GM19351 (cell line): ENCODE measurements at regions not wholly inside any gene's neighbourhood (a gene's known extent, or its start where the extent isn't known, plus 50 kb on each side); places are given as distances from the start of the nearest gene placed in this dataset.

Source experiments
- ATAC-seq: cut with Tn5 transposase; IDR thresholded peaks from one replicate; pipeline ENCODE4 v1.9.1; 2021; ENCODE audit warnings: mild to moderate bottlenecking, moderate library complexity; ENCODE audit not compliant: unreplicated experiment

DNA sequence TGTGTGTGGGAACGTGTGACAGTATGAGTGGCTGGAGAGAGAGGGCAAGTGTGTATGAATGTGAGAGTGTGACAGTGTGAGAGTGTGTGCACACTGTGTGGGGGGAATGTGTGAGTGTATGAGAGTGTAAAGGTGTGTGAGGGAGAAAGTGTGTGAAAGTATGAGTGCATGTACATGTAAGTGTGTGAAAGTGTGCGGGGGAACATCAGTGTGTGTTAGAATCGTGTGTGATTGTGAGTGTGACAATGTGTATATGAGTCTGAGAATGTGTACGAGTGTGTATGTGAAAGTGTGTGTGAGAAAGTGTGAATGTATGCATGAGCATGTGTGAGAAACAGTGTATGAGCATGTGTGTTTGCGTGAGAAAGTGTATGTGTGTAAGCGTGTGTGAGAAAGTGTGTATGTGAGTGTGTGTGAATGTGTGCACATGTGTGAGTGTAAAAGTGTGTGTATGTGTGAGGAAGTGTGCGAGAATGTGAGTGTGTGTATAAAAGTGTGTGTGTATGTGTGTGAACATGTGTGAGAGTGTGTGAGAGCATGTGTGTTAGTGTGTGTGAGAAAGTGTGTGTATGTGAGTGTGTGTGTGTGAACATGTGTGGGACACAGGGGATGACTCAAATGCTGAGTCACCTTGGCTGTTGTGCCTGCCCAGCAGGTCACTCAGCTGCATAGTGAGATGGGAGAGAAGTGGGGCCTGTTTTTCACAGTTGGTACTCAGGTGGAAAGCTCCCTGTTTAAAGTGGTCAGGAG is 220.5 kb upstream of the TBX3 start:
- no peak for ATAC-seq

DNA sequence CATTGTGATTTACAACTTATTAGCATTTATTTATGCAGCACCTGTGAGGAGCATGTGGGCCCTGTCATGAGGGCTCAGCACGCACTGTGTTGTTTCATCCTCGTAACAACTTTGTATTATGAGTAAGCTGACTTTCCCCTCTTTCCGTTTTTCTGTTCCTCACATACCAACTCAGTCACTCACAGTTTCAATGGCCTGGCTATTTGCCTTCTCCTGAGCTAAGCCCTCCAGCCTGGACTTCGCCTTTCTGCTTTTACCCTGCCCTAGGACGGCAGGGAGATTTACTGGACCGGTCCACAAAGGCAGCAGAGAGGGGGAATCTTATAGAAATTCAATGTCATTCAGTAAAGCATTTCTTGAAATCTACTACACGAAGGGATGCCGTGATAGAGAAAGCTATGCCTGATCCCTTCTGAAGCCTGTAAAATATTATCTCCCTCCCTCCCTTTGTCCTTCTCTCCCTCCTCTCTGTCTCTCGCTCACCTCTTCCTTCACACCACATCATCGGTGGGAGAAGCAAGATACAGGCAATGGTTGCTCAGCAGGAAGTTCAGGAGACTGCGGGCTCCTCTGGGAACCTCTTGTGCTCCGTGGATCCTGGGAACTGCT is 219.2 kb upstream of the TBX3 start:
- ATAC-seq = no peak

DNA sequence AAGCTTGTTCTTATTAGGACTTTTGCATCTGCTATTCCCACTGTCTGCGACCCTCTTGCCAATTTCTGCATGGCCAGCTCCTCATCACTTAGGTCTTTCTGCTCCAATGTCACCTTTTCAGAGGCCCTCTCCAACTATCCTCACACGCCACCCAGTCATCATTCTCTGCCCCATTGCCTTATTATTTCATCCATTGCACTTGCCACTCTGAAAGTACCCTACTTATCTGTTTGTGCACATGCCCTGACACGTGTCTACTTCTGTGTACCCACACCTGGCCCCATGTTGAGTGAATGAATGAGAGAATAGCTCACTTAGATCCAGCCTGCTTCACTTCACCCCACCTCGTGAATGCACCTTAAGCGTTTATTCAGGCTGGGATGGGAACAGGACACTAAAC is 218.7 kb upstream of the TBX3 start:
- no peak for ATAC-seq

DNA sequence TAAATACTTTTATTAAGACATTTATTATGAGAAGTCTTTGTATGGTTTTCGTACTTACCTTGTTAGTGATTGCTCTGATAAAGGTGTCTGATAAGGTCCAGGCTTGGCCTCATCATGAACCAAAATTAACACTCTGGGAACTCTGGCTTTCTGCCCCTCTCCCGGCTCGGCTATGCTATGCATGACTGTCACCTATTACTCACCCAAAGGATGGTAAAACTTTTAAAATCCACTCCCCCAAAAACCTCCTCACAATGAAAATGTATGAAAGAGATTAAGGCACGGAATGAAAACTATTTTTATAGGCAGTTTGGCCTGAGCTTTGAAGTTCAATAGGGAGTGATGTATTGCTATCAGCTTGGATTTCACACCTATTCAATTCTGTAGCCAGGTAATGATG is 217.3 kb upstream of the TBX3 start:
- ATAC-seq = no peak

DNA sequence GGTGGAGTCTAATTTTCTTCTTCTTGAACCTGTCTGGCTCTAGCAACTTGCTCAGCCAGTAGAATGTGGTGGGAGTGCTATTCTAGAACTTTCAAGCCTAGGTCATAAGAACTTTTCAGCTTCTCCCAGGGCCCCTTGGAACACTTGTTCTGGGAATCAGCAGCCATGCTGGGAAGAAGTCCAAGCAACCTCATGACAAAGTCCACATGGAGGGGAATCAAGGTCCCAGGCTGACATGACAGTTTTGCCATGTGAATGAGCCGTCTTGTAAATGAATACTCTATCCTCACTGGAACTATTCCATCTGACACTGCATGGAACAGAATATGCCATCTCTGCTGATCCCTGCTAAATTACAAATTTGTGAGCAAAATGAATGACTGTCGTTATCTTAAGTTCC is 214.2 kb upstream of the TBX3 start:
- no peak for ATAC-seq

DNA sequence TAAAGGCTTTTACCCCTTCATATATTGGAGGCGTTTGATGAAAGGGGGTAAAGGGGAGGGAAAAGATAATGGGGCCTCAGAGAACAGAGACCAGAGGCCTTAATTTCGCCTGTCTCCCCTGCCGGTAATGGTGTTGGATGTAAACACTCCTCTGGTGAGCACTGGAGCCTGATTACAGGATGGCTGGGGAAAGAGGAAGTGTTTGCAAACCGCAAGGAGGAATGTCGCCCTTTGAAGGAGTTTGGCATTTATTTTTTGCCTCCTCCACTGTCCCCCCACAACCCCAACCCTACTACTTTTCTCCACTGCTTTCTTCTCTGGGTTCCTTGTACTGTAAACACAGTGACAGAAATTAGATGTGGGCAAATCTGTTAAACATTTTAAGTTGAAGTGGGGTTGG is 211.9 kb upstream of the TBX3 start:
- ATAC-seq = no peak

DNA sequence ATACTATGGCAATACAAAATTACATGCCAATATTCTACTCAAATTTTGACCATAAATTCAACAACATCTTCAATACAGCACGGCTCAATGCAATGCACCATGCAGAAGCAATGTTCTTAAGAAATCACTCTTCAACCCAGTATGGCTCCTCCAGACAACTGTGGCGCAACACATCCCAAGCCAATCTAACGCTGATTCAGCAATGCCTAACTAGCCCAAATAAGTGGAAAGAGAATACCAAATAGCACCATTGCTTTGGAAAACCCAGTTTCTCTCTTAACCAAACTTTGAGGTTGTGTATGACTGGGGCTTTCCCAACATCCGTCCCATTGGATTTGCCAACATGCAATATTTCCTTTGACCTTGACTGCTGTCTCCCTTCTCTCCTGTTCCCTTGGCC is 211.1 kb upstream of the TBX3 start:
- ATAC-seq = no peak

DNA sequence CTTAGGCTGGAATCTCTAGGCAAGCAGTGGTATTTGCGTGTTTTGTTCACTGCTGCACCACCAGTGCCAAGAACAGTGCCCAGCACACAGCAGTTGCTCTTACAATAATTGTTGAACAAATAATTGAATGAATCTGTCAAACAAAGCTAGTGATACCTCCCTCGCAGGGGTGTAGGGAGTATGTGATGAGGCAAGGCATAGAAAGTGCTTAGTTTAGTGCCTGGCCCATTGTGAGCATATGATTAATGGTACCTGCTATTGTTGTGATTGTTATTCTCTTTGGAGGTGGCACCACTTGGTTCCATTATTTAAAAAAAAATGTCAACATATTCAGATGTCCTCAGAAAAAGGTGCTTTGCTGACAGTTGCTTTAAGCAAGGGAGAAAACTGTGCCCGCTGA is 210.1 kb upstream of the TBX3 start:
- no peak for ATAC-seq

DNA sequence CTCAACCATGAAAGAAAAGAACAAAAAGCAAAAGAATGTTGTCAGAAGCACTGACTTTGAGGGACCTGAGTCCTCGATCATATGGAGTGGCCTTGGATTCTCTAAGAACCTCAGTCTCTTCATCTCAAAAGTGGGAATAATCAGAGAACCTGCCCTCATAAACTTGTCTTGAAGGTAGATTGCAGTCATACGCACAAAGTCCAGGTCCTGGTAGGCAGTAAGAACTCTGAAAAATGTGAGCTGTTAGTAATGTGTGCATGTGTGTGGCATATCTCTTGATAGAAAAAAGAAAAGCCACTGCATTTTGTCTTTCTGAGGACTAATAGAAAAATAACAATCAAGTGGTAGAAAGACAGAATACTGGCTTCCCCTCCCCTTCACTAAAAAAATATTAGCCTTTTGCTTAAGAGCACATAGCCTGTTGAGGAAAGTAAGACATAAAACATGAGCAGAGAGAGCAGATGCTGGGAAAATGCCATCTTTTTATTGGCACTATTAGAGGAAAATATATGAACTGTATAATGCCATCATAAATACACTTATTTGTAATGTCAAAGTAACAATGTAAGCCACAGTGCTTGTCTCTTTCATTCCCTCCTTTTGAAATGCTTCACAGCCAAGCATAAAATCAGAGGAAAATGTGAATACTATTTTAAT is 205.1 kb upstream of the TBX3 start:
- ATAC-seq = no peak

DNA sequence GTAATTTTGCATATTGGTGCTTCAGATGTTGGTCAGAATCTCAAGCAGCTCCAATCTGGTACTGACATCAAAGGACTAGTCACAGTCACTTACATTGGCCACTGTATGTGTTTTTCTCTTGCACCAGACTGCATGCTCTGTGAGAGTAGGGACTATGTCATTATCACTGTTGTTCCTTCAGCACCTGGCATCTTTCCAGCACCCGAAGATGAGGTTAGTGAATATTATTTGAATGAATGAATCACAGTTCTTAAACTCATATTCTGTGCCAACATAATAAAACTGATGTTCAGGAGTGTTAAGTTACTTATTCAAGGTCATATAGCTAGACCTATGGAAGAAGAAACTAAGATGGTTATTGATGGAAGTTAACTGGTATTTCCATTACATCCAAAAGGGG is 204.5 kb upstream of the TBX3 start:
- ATAC-seq = no peak

DNA sequence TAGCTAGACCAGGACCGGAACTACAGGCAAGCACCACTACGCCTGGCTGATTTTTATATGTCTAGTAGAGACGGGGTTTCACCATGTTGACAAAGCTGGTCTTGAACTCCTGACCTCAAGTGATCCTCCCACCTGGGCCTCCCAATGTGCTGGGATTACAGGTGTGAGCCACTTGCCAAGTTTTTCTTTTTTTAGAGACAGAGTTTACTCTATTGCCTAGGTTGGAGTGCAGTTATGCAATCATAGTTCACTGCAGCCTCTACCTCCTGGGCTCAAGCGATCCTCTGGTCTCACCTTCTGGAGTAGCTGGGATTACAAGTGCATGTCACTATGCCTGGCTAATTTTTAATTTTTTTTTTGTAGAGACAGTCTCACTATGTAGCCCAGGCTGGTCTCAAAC is 201.5 kb upstream of the TBX3 start:
- ATAC-seq = no peak

DNA sequence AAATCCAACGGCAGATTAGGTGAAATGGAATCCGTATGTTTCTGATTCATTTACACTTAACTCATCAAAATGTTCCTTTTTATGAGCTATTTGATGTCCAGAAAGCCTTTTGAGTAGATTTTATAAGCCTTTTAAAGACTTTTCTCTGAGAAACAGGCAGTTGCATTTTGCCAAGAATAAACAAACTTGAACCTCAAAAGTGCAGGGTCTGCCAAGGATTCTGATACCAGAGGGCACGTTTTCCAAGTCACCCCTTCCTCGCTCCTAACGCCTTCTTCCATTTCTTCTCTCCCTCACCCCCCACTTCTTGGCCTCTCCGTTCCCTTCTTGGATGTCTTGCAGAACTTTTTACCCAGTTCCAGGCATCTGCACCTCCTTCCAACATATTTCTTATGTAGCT is 200.6 kb upstream of the TBX3 start:
- no peak for ATAC-seq

DNA sequence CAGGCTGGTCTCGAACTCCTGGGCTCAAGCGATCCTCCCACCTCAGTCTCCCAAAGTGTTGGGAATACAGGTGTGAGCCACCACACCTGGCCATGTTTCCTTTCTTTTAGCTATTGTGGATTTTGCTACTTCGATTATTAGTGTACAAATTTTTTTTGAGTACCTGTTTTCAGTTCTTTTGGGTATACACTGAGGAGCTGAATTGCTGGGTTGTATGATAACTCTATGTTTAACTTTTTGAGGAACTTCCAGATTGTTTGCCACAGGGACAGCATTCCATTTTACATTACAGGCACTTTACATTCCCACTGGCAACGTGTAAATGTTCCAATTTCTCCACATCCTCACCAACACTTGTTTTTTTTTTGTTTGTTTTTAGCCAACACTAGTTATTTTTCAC is 198.1 kb upstream of the TBX3 start:
- ATAC-seq = no peak

DNA sequence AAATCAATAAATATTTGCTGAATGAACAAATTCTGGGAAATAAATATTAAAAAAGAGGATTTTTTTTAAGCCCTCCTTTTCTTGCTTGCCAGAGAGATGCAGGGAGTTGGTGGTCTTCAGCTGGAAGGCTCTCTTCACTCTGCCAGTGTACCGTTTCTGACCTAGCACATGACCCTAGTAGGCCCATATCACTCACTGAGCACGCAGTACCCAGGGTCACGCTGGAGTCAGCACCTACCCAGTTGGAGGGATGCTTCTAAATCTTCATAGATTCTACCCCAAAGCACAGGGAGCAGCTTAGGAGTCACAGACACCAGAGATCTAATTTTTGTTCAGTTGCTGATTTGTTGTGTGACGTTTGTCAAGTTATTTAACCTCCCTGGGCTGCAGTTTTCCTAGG is 195.4 kb upstream of the TBX3 start:
- no peak for ATAC-seq

DNA sequence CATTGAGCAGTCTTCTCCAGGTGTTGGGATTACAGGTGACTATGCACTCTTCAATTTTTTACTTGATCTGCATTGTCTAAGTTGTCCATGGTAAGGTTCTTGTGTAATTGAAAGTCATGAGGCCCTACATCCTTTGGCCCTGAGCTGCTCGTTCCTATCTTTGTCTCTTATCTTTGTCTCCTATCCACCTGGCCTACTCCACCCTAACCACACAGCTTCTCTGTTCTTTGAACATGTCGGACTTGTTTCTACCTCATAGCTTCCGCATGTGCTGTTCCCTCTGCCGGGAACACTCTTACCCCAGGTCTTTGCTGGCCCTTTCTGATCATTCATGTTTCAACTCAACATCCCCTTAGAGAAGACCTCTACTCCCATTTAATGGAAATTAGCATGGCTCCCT is 194.8 kb upstream of the TBX3 start:
- no peak for ATAC-seq

DNA sequence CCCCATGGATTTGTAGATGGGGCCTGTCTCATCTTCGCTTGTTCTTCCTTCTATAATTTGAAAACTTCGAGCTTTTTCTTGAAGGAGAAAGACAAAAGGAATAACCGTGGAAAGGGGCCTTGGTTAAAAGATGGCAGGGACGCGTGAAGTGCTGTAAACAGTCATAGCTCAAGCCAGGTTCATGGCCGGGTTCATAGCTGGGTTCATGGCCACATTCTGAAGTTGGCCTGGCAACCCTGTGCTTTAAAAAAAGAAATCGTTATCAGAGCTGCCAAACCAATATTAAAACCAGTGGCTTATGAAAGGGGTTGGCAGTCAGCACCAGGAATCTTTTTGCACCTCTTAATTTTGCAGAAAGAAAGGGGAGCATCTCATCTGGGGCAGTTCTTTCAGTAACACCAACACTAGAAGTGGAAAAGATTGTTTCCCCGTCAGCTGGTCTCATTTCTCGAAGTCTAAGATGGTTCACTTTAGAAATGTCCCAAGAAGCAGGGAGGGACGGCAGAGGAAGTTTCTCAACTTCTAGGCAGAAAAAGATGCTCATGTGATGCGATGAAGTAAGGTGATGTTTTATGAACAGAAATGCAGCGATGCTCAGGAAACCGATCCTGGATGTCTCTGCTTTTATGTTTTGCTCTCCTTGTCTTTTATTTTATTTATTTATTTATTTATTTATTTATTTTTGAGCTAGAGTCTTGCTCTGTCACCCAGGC is 193.1 kb upstream of the TBX3 start:
- ATAC-seq = no peak

DNA sequence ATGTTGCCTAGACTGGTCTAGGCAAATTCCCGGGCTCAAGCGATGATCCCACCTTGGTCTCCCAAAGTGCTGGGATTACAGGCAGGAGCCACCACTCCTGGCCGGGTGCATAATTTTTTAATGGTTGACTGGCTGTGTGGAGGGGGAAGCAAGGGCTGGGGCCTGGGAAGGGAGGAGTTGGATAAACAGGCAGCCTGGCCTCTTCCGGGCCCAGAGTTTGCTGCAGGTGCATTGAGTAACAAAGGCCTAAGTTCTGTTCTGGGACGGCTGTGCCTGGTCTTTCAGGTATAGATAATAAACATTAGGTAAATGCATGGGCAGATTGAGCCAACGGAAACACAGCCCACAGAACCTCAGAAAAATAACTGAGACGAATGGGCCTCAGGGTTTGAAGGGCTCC is 191.3 kb upstream of the TBX3 start:
- ATAC-seq = no peak

DNA sequence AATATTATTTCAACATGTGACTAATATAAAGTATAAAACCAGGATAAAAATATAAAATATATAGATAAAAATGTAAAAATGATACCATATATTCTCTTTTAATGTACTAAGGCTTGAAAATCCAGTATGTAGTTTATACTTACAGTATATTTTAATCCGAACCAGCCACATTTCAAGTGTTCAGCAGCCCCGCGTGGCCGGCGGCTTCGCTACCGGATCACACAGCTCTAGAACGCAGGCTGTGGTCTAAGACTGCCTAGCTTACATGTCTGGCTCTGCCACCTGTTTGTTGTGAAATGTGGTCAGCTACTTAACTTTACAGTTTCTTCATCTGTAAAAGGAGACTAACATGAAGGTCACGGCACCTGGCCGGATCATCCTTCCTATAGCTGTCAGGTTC is 189.7 kb upstream of the TBX3 start:
- no peak for ATAC-seq

DNA sequence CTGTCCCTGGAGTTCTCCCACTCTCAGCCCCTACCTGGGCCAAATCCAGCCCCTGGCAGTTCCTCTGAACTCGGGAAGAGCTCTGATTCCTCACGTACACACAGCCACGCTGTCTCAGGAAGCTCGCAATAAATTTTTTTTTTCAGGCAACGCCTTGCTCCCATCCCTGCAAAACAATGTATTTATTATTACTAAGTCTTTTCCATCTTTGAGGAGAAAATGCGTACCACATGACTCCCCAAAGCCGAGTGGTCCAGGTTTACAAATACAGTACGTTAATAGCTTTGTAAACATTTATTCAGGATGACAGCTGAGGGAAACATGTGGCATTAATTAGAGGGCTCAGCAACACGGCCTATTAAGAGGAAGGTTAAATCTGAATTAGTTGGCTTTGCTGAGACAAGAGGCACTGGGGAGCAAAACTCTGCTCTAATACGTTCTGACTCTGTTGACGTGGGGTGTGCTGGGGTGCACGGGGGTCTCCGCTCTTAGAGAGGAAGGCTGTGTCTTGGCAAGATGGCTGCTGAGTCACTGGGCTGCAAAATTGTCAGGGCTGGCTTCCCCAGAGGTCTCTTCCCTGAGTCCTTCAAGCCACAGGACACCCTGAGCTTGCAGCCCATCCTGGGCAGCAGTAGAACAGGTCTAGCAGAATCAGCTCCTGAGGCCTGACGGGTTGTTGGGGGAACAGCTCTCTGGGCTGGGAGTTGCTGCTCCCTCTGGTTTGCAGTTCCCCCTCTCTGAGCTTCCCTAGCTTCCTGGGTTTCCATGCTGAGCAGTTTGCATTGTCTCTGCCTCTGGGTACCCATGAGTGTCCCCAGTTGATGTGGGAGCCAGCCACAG is 185.2 kb upstream of the TBX3 start:
- no peak for ATAC-seq

DNA sequence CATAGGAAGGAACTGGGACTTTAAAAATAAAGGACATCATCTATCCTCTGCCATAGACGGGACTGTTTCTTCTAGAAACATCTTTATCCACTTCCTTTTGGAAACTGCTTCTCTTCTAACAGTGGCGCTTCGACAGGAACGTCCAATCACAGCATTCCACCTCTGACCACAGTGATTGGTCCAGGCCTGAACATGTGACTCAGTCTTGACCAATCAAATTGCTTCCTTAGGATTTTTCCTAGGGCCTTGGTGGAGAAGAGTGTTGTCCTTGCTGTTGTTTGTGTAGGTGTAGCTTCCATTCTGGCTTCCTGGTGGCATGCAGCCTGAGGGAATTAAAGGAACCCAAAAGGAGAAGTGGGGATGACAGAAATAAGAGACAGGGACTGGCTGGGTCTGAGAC is 182.4 kb upstream of the TBX3 start:
- ATAC-seq = no peak
